Loucy (cell line): ENCODE measurements at regions not wholly inside any gene's neighbourhood (a gene's known extent, or its start where the extent isn't known, plus 50 kb on each side); places are given as distances from the start of the nearest gene placed in this dataset.

Experiments
- H2AFZ ChIP-seq: fragments of 200-600 bp; sonication (generic); 2 replicates; pipeline ENCODE4 v1.6.0; 2016; ENCODE audit warnings: antibody characterized with exemption, mild to moderate bottlenecking, low read length, moderate library complexity
- H3F3A ChIP-seq: fragments of 200-600 bp; 2 replicates; pipeline ENCODE4 v1.6.0; 2016; ENCODE audit warnings: antibody characterized with exemption, low read depth, mild to moderate bottlenecking
- H3K27me3 ChIP-seq: fragments of 200-600 bp; sonication (generic); 2 replicates; pipeline ENCODE4 v1.6.1; 2014; ENCODE audit warnings: low read length, mild to moderate bottlenecking; ENCODE audit not compliant: insufficient read depth, poor library complexity, severe bottlenecking
- H3K36me3 ChIP-seq: fragments of 200-600 bp; sonication (generic); 2 replicates; pipeline ENCODE4 v1.6.1; 2016; ENCODE audit warnings: low read length; ENCODE audit not compliant: insufficient read depth
- H3K4me1 ChIP-seq: fragments of 200-600 bp; sonication (generic); 2 replicates; pipeline ENCODE4 v1.5.1; 2014; ENCODE audit warnings: low read length, mild to moderate bottlenecking; ENCODE audit not compliant: insufficient read depth, poor library complexity, severe bottlenecking
- H3K4me2 ChIP-seq: fragments of 200-600 bp; sonication (generic); 2 replicates; pipeline ENCODE4 v1.6.0; 2014; ENCODE audit warnings: antibody characterized with exemption, low read length, low read depth, mild to moderate bottlenecking; ENCODE audit not compliant: poor library complexity, severe bottlenecking
- H3K4me3 ChIP-seq: fragments of 200-600 bp; sonication (generic); 2 replicates; pipeline ENCODE4 v1.5.1; 2014; ENCODE audit warnings: low read length, mild to moderate bottlenecking, mixed read lengths; ENCODE audit not compliant: poor library complexity, severe bottlenecking
- H3K79me2 ChIP-seq: fragments of 200-600 bp; sonication (generic); 2 replicates; pipeline ENCODE4 v1.6.1; 2014; ENCODE audit warnings: low read length; ENCODE audit not compliant: insufficient read depth
- H3K9ac ChIP-seq: fragments of 200-600 bp; sonication (generic); 2 replicates; pipeline ENCODE4 v1.6.0; 2014; ENCODE audit warnings: mild to moderate bottlenecking, low read depth, low read length, moderate library complexity; ENCODE audit not compliant: poor library complexity, severe bottlenecking
- H3K9me2 ChIP-seq: fragments of 200-600 bp; sonication (generic); replicated peaks from 2 replicates; pipeline ENCODE4 v1.6.1; 2016; ENCODE audit warnings: low read depth, low read length, mixed read lengths
- H3K9me3 ChIP-seq: fragments of 200-600 bp; sonication (generic); 2 replicates; pipeline ENCODE4 v1.6.1; 2014; ENCODE audit warnings: mild to moderate bottlenecking, antibody characterized with exemption, low read length, low read depth; ENCODE audit not compliant: insufficient read depth
- H4K20me1 ChIP-seq: fragments of 200-600 bp; sonication (generic); 2 replicates; pipeline ENCODE4 v1.6.0; 2014; ENCODE audit warnings: antibody characterized with exemption, low read length, mild to moderate bottlenecking; ENCODE audit not compliant: insufficient read depth, poor library complexity, severe bottlenecking
- EZH2phosphoT487 ChIP-seq: fragments of 200-600 bp; IDR thresholded peaks from 2 replicates; pipeline ENCODE4 v1.6.1; 2018; ENCODE audit warnings: antibody characterized with exemption, mild to moderate bottlenecking, moderate library complexity, borderline replicate concordance
- TF ChIP-seq, protein P1 (sequence below): fragments of 200-600 bp; sonication (generic); conservative IDR thresholded peaks from 2 replicates; pipeline ENCODE4 v1.5.1; 2014; ENCODE audit warnings: mild to moderate bottlenecking, antibody characterized with exemption, low read length

GRCh38 chr20:6384956-6385486, 262.2 kb upstream of the FERMT1 start:
- Histone ChIP-seq H3K27me3 (no peaks in the 10 kb centered on the region), H3K79me2 (no peaks in the 10 kb centered on the region), H2AFZ (no peak overlapping the region), H3K9me2 (no peaks in the 10 kb centered on the region), H3K36me3 (no peaks in the 10 kb centered on the region), H3K4me3 (no peak overlapping the region), H4K20me1 (no peaks in the 10 kb centered on the region), H3K9ac (no peak overlapping the region), H3K9me3 (no peaks in the 10 kb centered on the region), H3K4me2 (no peak overlapping the region), H3F3A (no peaks in the 10 kb centered on the region), H3K4me1 (no peaks in the 10 kb centered on the region)
- TF ChIP-seq EZH2phosphoT487, result no peak
- TF ChIP-seq, protein P1, sequence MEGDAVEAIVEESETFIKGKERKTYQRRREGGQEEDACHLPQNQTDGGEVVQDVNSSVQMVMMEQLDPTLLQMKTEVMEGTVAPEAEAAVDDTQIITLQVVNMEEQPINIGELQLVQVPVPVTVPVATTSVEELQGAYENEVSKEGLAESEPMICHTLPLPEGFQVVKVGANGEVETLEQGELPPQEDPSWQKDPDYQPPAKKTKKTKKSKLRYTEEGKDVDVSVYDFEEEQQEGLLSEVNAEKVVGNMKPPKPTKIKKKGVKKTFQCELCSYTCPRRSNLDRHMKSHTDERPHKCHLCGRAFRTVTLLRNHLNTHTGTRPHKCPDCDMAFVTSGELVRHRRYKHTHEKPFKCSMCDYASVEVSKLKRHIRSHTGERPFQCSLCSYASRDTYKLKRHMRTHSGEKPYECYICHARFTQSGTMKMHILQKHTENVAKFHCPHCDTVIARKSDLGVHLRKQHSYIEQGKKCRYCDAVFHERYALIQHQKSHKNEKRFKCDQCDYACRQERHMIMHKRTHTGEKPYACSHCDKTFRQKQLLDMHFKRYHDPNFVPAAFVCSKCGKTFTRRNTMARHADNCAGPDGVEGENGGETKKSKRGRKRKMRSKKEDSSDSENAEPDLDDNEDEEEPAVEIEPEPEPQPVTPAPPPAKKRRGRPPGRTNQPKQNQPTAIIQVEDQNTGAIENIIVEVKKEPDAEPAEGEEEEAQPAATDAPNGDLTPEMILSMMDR, result no peak

DNA sequence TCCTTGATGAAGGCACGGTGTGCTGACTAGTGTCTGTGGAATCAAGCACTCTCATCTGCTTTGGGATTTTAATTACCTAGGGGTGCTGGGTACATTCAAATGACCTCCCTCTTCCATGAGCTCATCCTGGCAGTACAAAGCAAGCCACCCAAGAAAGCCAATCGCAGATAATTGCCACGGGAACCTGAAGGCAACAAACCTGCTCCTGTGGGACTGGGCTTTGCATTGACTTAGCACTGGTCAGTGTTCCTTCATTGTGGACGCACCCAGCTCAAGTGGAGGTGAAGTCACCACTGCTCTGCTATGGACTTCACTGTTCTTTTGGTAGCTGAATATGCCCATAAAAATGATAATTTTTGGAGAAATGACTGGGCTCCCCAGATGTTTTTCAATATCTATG, 261.6 kb upstream of the FERMT1 start:
- H4K20me1 ChIP-seq, result no peaks in the 10 kb centered on the region
- H3K9me3 ChIP-seq, result no peaks in the 10 kb centered on the region
- H3K4me3 ChIP-seq, result no peak overlapping the region
- no peak overlapping the region for H3K9ac ChIP-seq
- no peak for TF ChIP-seq EZH2phosphoT487
- H2AFZ ChIP-seq, result no peak overlapping the region
- H3K36me3 ChIP-seq, result no peaks in the 10 kb centered on the region
- no peak overlapping the region for H3K4me2 ChIP-seq
- no peaks in the 10 kb centered on the region for H3K4me1 ChIP-seq
- no peaks in the 10 kb centered on the region for H3K9me2 ChIP-seq
- H3K79me2 ChIP-seq, result no peaks in the 10 kb centered on the region
- H3K27me3 ChIP-seq, result no peaks in the 10 kb centered on the region
- no peaks in the 10 kb centered on the region for H3F3A ChIP-seq

- H3K36me3 ChIP-seq, result no peaks in the 10 kb centered on the region
- H3K79me2 ChIP-seq, result no peaks in the 10 kb centered on the region
- no peaks in the 10 kb centered on the region for H3K27me3 ChIP-seq
- no peak overlapping the region for H2AFZ ChIP-seq
- TF ChIP-seq EZH2phosphoT487, result no peak
- TF ChIP-seq, protein P1, result no peak
- no peaks in the 10 kb centered on the region for H4K20me1 ChIP-seq
- no peak overlapping the region for H3K4me2 ChIP-seq
- H3K4me1 ChIP-seq, result no peaks in the 10 kb centered on the region
- no peaks in the 10 kb centered on the region for H3F3A ChIP-seq
- H3K4me3 ChIP-seq, result no peak overlapping the region
- H3K9ac ChIP-seq, result no peak overlapping the region
- no peaks in the 10 kb centered on the region for H3K9me2 ChIP-seq
- H3K9me3 ChIP-seq, result no peaks in the 10 kb centered on the region
Measured at GRCh38 chr20:6381887-6382286, 259.1 kb upstream of the FERMT1 start.

DNA sequence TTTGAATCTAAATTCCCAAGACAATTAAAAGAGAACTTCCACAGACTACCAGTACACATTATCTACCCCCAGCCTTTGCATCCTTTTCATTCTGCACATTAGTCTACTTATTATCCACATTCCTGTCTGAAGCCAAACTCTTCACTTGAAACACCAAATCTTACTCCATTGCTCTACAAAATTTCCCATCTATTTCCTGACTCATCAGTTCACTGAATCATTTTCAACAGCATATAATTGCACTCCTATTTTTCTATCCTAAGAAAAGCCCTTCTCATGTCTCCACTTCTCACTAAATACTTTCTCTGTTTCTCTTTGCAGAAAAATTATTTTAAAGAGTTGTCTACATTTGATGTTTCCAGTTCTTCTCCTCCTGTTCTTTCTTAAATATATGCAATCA, 239.4 kb upstream of the FERMT1 start:
- H3K9me3 ChIP-seq, result no peaks in the 10 kb centered on the region
- H3K9ac ChIP-seq, result no peak overlapping the region
- H3K4me3 ChIP-seq, result no peak overlapping the region
- no peaks in the 10 kb centered on the region for H4K20me1 ChIP-seq
- no peaks in the 10 kb centered on the region for H3K79me2 ChIP-seq
- H3K9me2 ChIP-seq, result no peaks in the 10 kb centered on the region
- H3F3A ChIP-seq, result no peaks in the 10 kb centered on the region
- no peaks in the 10 kb centered on the region for H3K36me3 ChIP-seq
- H3K27me3 ChIP-seq, result no peaks in the 10 kb centered on the region
- no peak overlapping the region for H3K4me2 ChIP-seq
- no peaks in the 10 kb centered on the region for H3K4me1 ChIP-seq
- no peak overlapping the region for H2AFZ ChIP-seq
- no peak for TF ChIP-seq EZH2phosphoT487
- TF ChIP-seq, protein P1, result no peak
